ENCODE measurements at regions not wholly inside any gene's neighbourhood (a gene's known extent, or its start where the extent isn't known, plus 50 kb on each side); places are given as distances from the start of the nearest gene placed in this dataset.

DNA sequence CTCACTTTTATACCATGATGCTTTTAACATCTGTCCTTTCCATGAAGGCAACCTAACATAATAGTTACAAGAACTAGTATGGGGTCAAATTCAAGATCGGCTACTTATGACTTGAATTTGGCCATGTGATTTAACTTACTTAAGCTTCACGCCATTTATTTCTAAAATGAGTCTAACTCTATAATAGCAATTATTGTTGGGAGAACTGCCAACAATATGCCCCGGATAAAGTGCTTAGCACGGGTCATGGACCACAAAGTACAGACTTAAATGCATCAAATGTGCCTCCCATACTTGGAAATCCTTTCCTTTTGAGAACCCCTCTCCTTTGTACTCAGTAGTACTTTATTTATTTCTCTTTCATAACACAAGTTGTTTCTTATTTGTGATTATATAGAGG is 1603.6 kb upstream of the GOT2 start:
- TF ChIP-seq POLR2A (IDR thresholded peaks at IDR 0.05; ENCODE audit: low read depth): no peak
- TF ChIP-seq, protein P1, sequence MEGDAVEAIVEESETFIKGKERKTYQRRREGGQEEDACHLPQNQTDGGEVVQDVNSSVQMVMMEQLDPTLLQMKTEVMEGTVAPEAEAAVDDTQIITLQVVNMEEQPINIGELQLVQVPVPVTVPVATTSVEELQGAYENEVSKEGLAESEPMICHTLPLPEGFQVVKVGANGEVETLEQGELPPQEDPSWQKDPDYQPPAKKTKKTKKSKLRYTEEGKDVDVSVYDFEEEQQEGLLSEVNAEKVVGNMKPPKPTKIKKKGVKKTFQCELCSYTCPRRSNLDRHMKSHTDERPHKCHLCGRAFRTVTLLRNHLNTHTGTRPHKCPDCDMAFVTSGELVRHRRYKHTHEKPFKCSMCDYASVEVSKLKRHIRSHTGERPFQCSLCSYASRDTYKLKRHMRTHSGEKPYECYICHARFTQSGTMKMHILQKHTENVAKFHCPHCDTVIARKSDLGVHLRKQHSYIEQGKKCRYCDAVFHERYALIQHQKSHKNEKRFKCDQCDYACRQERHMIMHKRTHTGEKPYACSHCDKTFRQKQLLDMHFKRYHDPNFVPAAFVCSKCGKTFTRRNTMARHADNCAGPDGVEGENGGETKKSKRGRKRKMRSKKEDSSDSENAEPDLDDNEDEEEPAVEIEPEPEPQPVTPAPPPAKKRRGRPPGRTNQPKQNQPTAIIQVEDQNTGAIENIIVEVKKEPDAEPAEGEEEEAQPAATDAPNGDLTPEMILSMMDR (IDR thresholded peaks at IDR 0.05): no peak
- TF ChIP-seq EP300 (IDR thresholded peaks at IDR 0.05): no peak
- no peak for TF ChIP-seq POLR2AphosphoS5 (IDR thresholded peaks at IDR 0.05)
